ENCODE measurements at regions not wholly inside any gene's neighbourhood (a gene's known extent, or its start where the extent isn't known, plus 50 kb on each side); places are given as distances from the start of the nearest gene placed in this dataset.
"Not testable (repeated sequence)": the region's sequence is repeated elsewhere in the genome, so short reads cannot be mapped to it uniquely, and the experiment has no call there.

- H3K27ac Mint-ChIP-seq: no peak overlapping the region
- no peak for DNase-seq
- no peaks in the 10 kb centered on the region for H3K4me1 Mint-ChIP-seq
- no peak for ATAC-seq
- no peak overlapping the region for H3K4me3 Mint-ChIP-seq
- H3K9me3 Mint-ChIP-seq: no peaks in the 10 kb centered on the region
- H3K27me3 Mint-ChIP-seq: peaks cover 34% of the 10 kb centered on the region
Measured at GRCh38 chr11:69942333-69942820, 123.2 kb upstream of the FGF3 start.

GRCh38 chr11:69943066-69943465, 123.8 kb upstream of the FGF3 start:
- ATAC-seq (no peak), DNase-seq (no peak)
- Mint-ChIP-seq H3K4me1 (no peaks in the 10 kb centered on the region), H3K27ac (no peak overlapping the region), H3K27me3 (peaks cover 34% of the 10 kb centered on the region), H3K9me3 (no peaks in the 10 kb centered on the region), H3K4me3 (no peak overlapping the region)

- Mint-ChIP-seq H3K27me3 (peaks cover 38% of the 10 kb centered on the region), H3K4me3 (no peak overlapping the region), H3K9me3 (no peaks in the 10 kb centered on the region), H3K27ac (no peak overlapping the region), H3K4me1 (no peaks in the 10 kb centered on the region)
- DNase-seq (no peak), ATAC-seq (no peak)
Measured at GRCh38 chr11:69943506-69943905, 124.3 kb upstream of the FGF3 start.

- DNase-seq (no peak), ATAC-seq (no peak)
- no peak overlapping the region for H3K4me3 Mint-ChIP-seq
- H3K4me1 Mint-ChIP-seq: no peaks in the 10 kb centered on the region
- H3K9me3 Mint-ChIP-seq: no peaks in the 10 kb centered on the region
- H3K27me3 Mint-ChIP-seq: peaks cover 43% of the 10 kb centered on the region
- H3K27ac Mint-ChIP-seq: no peak overlapping the region
Measured at GRCh38 chr11:69944146-69944795, 125.1 kb upstream of the FGF3 start.

GRCh38 chr11:69945157-69945556, 125.9 kb upstream of the FGF3 start:
- H3K27ac Mint-ChIP-seq: no peak overlapping the region
- no peak overlapping the region for H3K4me3 Mint-ChIP-seq
- no peaks in the 10 kb centered on the region for H3K9me3 Mint-ChIP-seq
- no peaks in the 10 kb centered on the region for H3K4me1 Mint-ChIP-seq
- DNase-seq (no peak), ATAC-seq (no peak)
- H3K27me3 Mint-ChIP-seq: peaks cover 38% of the 10 kb centered on the region

GRCh38 chr11:69947059-69947792, 128.0 kb upstream of the FGF3 start:
- Mint-ChIP-seq H3K9me3 (no peaks in the 10 kb centered on the region), H3K27ac (no peak overlapping the region), H3K4me3 (no peak overlapping the region), H3K27me3 (peaks cover 18% of the 10 kb centered on the region), H3K4me1 (no peaks in the 10 kb centered on the region)
- DNase-seq (no peak), ATAC-seq (peak; percentile 37)

- no peak for DNase-seq
Measured at GRCh38 chr11:69947793-69948255, 128.6 kb upstream of the FGF3 start.

GRCh38 chr11:69948256-69949141, 129.3 kb upstream of the FGF3 start:
- Mint-ChIP-seq H3K27ac (no peak overlapping the region), H3K4me3 (no peak overlapping the region), H3K4me1 (no peaks in the 10 kb centered on the region), H3K27me3 (peaks cover 9% of the 10 kb centered on the region), H3K9me3 (no peaks in the 10 kb centered on the region)
- DNase-seq (no peak), ATAC-seq (peak; percentile 27)

More at GRCh38 chr11:69947793-69948255, 128.6 kb upstream of the FGF3 start:
- Mint-ChIP-seq H3K27ac (no peak overlapping the region), H3K27me3 (peaks cover 12% of the 10 kb centered on the region), H3K4me3 (no peak overlapping the region), H3K4me1 (no peaks in the 10 kb centered on the region), H3K9me3 (no peaks in the 10 kb centered on the region)
- ATAC-seq: peak; percentile 27

GRCh38 chr11:69949327-69949726, 128.8 kb upstream of the ANO1 start:
- no peak overlapping the region for H3K4me3 Mint-ChIP-seq
- H3K27ac Mint-ChIP-seq: no peak overlapping the region
- DNase-seq (no peak), ATAC-seq (no peak)
- no peaks in the 10 kb centered on the region for H3K4me1 Mint-ChIP-seq
- H3K9me3 Mint-ChIP-seq: no peaks in the 10 kb centered on the region
- peaks cover 9% of the 10 kb centered on the region for H3K27me3 Mint-ChIP-seq

GRCh38 chr11:69950120-69950519, 128.0 kb upstream of the ANO1 start:
- no peaks in the 10 kb centered on the region for H3K4me1 Mint-ChIP-seq
- no peaks in the 10 kb centered on the region for H3K9me3 Mint-ChIP-seq
- ATAC-seq (peak; percentile 48), DNase-seq (peak; percentile 27 to 44)
- H3K27me3 Mint-ChIP-seq: peaks cover 12% of the 10 kb centered on the region
- H3K4me3 Mint-ChIP-seq: no peak overlapping the region
- H3K27ac Mint-ChIP-seq: no peak overlapping the region

GRCh38 chr11:69950621-69951020, 127.5 kb upstream of the ANO1 start:
- no peak overlapping the region for H3K4me3 Mint-ChIP-seq
- H3K4me1 Mint-ChIP-seq: no peaks in the 10 kb centered on the region
- H3K27ac Mint-ChIP-seq: no peak overlapping the region
- H3K27me3 Mint-ChIP-seq: peaks cover 17% of the 10 kb centered on the region
- ATAC-seq (no peak), DNase-seq (no peak)
- H3K9me3 Mint-ChIP-seq: no peaks in the 10 kb centered on the region

- DNase-seq (no peak), ATAC-seq (no peak)
- Mint-ChIP-seq H3K27me3 (peaks cover 17% of the 10 kb centered on the region), H3K4me3 (no peak overlapping the region), H3K27ac (no peak overlapping the region), H3K9me3 (no peaks in the 10 kb centered on the region), H3K4me1 (no peaks in the 10 kb centered on the region)
Measured at GRCh38 chr11:69951821-69952220, 126.3 kb upstream of the ANO1 start.

- ATAC-seq, DNase-seq, H3K9me3 Mint-ChIP-seq, H3K4me1 Mint-ChIP-seq, H3K4me3 Mint-ChIP-seq, H3K27ac Mint-ChIP-seq: not testable (repeated sequence)
- peaks cover 17% of the 10 kb centered on the region for H3K27me3 Mint-ChIP-seq
Measured at GRCh38 chr11:69952229-69952975, 125.7 kb upstream of the ANO1 start.

- H3K4me3 Mint-ChIP-seq: no peak overlapping the region
- H3K27me3 Mint-ChIP-seq: peaks cover 15% of the 10 kb centered on the region
Measured at GRCh38 chr11:69953356-69953755, 124.8 kb upstream of the ANO1 start.

GRCh38 chr11:69954756-69955155, 123.4 kb upstream of the ANO1 start:
- Mint-ChIP-seq H3K27ac (peak overlapping the region in 1 of 2 donors; percentile 48), H3K4me3 (no peak overlapping the region), H3K9me3 (peaks cover 0 to 9% of the 10 kb centered on the region in 2 donors), H3K27me3 (peaks cover 19% of the 10 kb centered on the region), H3K4me1 (no peaks in the 10 kb centered on the region)
- ATAC-seq (no peak), DNase-seq (no peak)

More at GRCh38 chr11:69953356-69953755, 124.8 kb upstream of the ANO1 start:
- ATAC-seq: no peak
- H3K4me1 Mint-ChIP-seq: no peaks in the 10 kb centered on the region
- DNase-seq: no peak
- no peaks in the 10 kb centered on the region for H3K9me3 Mint-ChIP-seq
- H3K27ac Mint-ChIP-seq: no peak overlapping the region
